T-helper 1 cell (primary cell): ENCODE measurements at regions not wholly inside any gene's neighbourhood (a gene's known extent, or its start where the extent isn't known, plus 50 kb on each side); places are given as distances from the start of the nearest gene placed in this dataset.

Source experiments
- DNase-seq, 5 donors: peaks; one replicate each; pipeline ENCODE4 v3.0.0-alpha.2; 2012 to 2020

GRCh38 chr20:11190741-11191140 is 516.9 kb upstream of the JAG1 start:
- no peak for DNase-seq

- no peak for DNase-seq
Observed at GRCh38 chr20:11192106-11192505, 518.3 kb upstream of the JAG1 start.

GRCh38 chr20:11193241-11193640 is 519.4 kb upstream of the JAG1 start:
- no peak for DNase-seq

GRCh38 chr20:11195169-11195568 is 521.4 kb upstream of the JAG1 start:
- DNase-seq, result no peak

- DNase-seq, result no peak
Observed at GRCh38 chr20:11195899-11196558, 522.2 kb upstream of the JAG1 start.

- DNase-seq, result no peak
Observed at GRCh38 chr20:11197851-11198250, 524.1 kb upstream of the JAG1 start.

GRCh38 chr20:11200423-11200822 is 526.6 kb upstream of the JAG1 start:
- DNase-seq, result no peak

- DNase-seq, result peak in 2 of 5 donors; percentile 3 to 4
Observed at GRCh38 chr20:11204926-11205768, 531.3 kb upstream of the JAG1 start.

- DNase-seq, result no peak
Observed at GRCh38 chr20:11205769-11206362, 532.1 kb upstream of the JAG1 start.

GRCh38 chr20:11207749-11208502 is 534.1 kb upstream of the JAG1 start:
- no peak for DNase-seq

- DNase-seq, result no peak
Observed at GRCh38 chr20:11210611-11211010, 536.8 kb upstream of the JAG1 start.

- no peak for DNase-seq
Observed at GRCh38 chr20:11212272-11212671, 538.5 kb upstream of the JAG1 start.

- no peak for DNase-seq
Observed at GRCh38 chr20:11212902-11213301, 539.1 kb upstream of the JAG1 start.

GRCh38 chr20:11214256-11214840 is 540.5 kb upstream of the JAG1 start:
- DNase-seq, result no peak

- no peak for DNase-seq
Observed at GRCh38 chr20:11216451-11217314, 542.9 kb upstream of the JAG1 start.

GRCh38 chr20:11217326-11218172 is 543.8 kb upstream of the JAG1 start:
- no peak for DNase-seq

GRCh38 chr20:11218173-11218680 is 544.4 kb upstream of the JAG1 start:
- DNase-seq, result no peak

- no peak for DNase-seq
Observed at GRCh38 chr20:11219192-11219591, 545.4 kb upstream of the JAG1 start.

- no peak for DNase-seq
Observed at GRCh38 chr20:11221046-11221445, 547.2 kb upstream of the JAG1 start.

GRCh38 chr20:11222243-11222642 is 548.4 kb upstream of the JAG1 start:
- no peak for DNase-seq

- no peak for DNase-seq
Observed at GRCh38 chr20:11227602-11228001, 553.8 kb upstream of the JAG1 start.
